K562 (cell line): ENCODE measurements at regions not wholly inside any gene's neighbourhood (a gene's known extent, or its start where the extent isn't known, plus 50 kb on each side); places are given as distances from the start of the nearest gene placed in this dataset.

Experiments used
- CTCFL ChIP-seq: IDR thresholded peaks from 2 replicates; pipeline ENCODE4 v1.6.1; 2011; ENCODE audit warnings: borderline replicate concordance, low read depth, mild to moderate bottlenecking, moderate library complexity, low read length; ENCODE audit not compliant: insufficient read depth, poor library complexity, severe bottlenecking
- FOXK1 ChIP-seq: sonication (generic); formaldehyde crosslinking; IDR thresholded peaks from 2 replicates; pipeline ENCODE4 v1.8.0; 2022; ENCODE audit warnings: missing genetic modification reagents, mild to moderate bottlenecking, borderline replicate concordance
- HEY1 ChIP-seq: fragments of 250-450 bp; sonication (Bioruptor Pico); IDR thresholded peaks from 2 replicates; pipeline ENCODE4 v1.5.0; 2020; ENCODE audit warnings: mild to moderate bottlenecking, moderate library complexity, borderline replicate concordance
- NONO ChIP-seq, 2 experiments: fragments of 200-400 bp in 1 of 2; fragments of 450-650 bp in 1 of 2; formaldehyde crosslinking in 1 of 2; IDR thresholded peaks; 2 replicates each; pipeline ENCODE4 v1.6.1; 2017; ENCODE audit warnings: low read depth in 2 of 2, mild to moderate bottlenecking in 2 of 2, moderate library complexity in 2 of 2, low read length in 1 of 2
- POLR2G ChIP-seq: fragments of 200-400 bp; formaldehyde crosslinking; IDR thresholded peaks from 2 replicates; pipeline ENCODE4 v1.6.1; 2017; ENCODE audit warnings: low read depth, mild to moderate bottlenecking, antibody characterized with exemption, low read length, moderate library complexity
- RBM22 ChIP-seq: fragments of 200-400 bp; formaldehyde crosslinking; IDR thresholded peaks from 2 replicates; pipeline ENCODE4 v1.6.1; 2018; ENCODE audit warnings: low read length, low read depth; ENCODE audit not compliant: poor library complexity, severe bottlenecking
- RERE ChIP-seq: sonication (generic); formaldehyde crosslinking; IDR thresholded peaks from 2 replicates; pipeline ENCODE4 v1.8.0; 2023; ENCODE audit warnings: missing genetic modification reagents, mild to moderate bottlenecking, borderline replicate concordance
- SNIP1 ChIP-seq: fragments of 450-650 bp; IDR thresholded peaks from 2 replicates; pipeline ENCODE4 v1.7.1; 2017; ENCODE audit warnings: low read depth, mild to moderate bottlenecking
- TOE1 ChIP-seq, 2 experiments: fragments of 450-650 bp in 1 of 2; sonication (generic) in 1 of 2; formaldehyde crosslinking in 1 of 2; IDR thresholded peaks; 2 replicates each; pipeline versions ENCODE4 v1.7.1 to v1.8.0; 2016 to 2022; ENCODE audit warnings: borderline replicate concordance in 2 of 2, mild to moderate bottlenecking in 2 of 2, antibody characterized with exemption in 1 of 2, inconsistent platforms in 1 of 2, low read depth in 1 of 2, missing genetic modification reagents in 1 of 2, moderate library complexity in 1 of 2
- ZFX ChIP-seq: sonication (generic); formaldehyde crosslinking; IDR thresholded peaks from 2 replicates; pipeline ENCODE4 v1.8.0; 2022; ENCODE audit warnings: mild to moderate bottlenecking, missing genetic modification reagents, moderate library complexity
- ZKSCAN8 ChIP-seq: fragments of 200-800 bp; sonication (Bioruptor generic); IDR thresholded peaks from 2 replicates; pipeline ENCODE4 v1.6.1; 2016; ENCODE audit warnings: missing genetic modification characterization, missing compliant biosample characterization
- ZNF12 ChIP-seq: sonication (generic); formaldehyde crosslinking; IDR thresholded peaks from 2 replicates; pipeline ENCODE4 v1.4.0; 2020; ENCODE audit warnings: mild to moderate bottlenecking, missing genetic modification reagents
- ZNF121 ChIP-seq: sonication (generic); formaldehyde crosslinking; conservative IDR thresholded peaks from 2 replicates; pipeline ENCODE4 v1.8.0; 2022; ENCODE audit warnings: missing genetic modification reagents
- ZNF518B ChIP-seq: fragments of 250-450 bp; sonication (Bioruptor Pico); IDR thresholded peaks from 2 replicates; pipeline ENCODE4 v1.5.0; 2021; ENCODE audit warnings: mild to moderate bottlenecking, moderate library complexity

GRCh38 chr16:85546585-85547447 is 66.3 kb upstream of the GSE1 start (continued):
- no peak for TF ChIP-seq RERE
- no peak for TF ChIP-seq SNIP1
- no peak for TF ChIP-seq ZNF121
- peak; percentile 99 for TF ChIP-seq ZNF12
- no peak for TF ChIP-seq HEY1 (CRISPR knock-in tag)
- no peak for TF ChIP-seq CTCFL
- no peak for TF ChIP-seq FOXK1
- TF ChIP-seq TOE1 (IDR thresholded peaks at IDR 0.05; ENCODE audit: borderline replicate concordance), result no peak
- no peak for TF ChIP-seq TOE1 (CRISPR knock-in tag; IDR thresholded peaks at IDR 0.05; ENCODE audit: borderline replicate concordance, low read depth)
- peak; percentile 27 for TF ChIP-seq RBM22
- TF ChIP-seq NONO (IDR thresholded peaks at IDR 0.05; ENCODE audit: low read depth in 2 of 2, low read length in 1 of 2), result no peak
- no peak for TF ChIP-seq ZFX (CRISPR knock-in tag)
- no peak for TF ChIP-seq ZNF518B (CRISPR knock-in tag)
- no peak for TF ChIP-seq ZKSCAN8 (CRISPR knock-in tag)
- TF ChIP-seq POLR2G, result peak; percentile 62
